ENCODE measurements at regions not wholly inside any gene's neighbourhood (a gene's known extent, or its start where the extent isn't known, plus 50 kb on each side); places are given as distances from the start of the nearest gene placed in this dataset.

- TF ChIP-seq SMAD1 (IDR thresholded peaks at IDR 0.05; ENCODE audit: low read depth, partially characterized antibody) (no peak), NFIC (IDR thresholded peaks at IDR 0.05; ENCODE audit: low read depth, low read length) (no peak), MAX (IDR thresholded peaks at IDR 0.05; ENCODE audit: low read depth, low read length) (no peak), CBX5 (IDR thresholded peaks at IDR 0.05; ENCODE audit: low read depth) (no peak)
- TF ChIP-seq, protein P1, sequence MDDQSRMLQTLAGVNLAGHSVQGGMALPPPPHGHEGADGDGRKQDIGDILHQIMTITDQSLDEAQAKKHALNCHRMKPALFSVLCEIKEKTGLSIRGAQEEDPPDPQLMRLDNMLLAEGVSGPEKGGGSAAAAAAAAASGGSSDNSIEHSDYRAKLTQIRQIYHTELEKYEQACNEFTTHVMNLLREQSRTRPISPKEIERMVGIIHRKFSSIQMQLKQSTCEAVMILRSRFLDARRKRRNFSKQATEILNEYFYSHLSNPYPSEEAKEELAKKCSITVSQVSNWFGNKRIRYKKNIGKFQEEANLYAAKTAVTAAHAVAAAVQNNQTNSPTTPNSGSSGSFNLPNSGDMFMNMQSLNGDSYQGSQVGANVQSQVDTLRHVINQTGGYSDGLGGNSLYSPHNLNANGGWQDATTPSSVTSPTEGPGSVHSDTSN (IDR thresholded peaks at IDR 0.05; ENCODE audit: insufficient replicate concordance, low read depth, low read length): no peak
Observed at GRCh38 chr16:29141586-29142324, 156.9 kb downstream of the LAT start.

Data from GM12878 (cell line).